ENCODE measurements at regions not wholly inside any gene's neighbourhood (a gene's known extent, or its start where the extent isn't known, plus 50 kb on each side); places are given as distances from the start of the nearest gene placed in this dataset.

DNA sequence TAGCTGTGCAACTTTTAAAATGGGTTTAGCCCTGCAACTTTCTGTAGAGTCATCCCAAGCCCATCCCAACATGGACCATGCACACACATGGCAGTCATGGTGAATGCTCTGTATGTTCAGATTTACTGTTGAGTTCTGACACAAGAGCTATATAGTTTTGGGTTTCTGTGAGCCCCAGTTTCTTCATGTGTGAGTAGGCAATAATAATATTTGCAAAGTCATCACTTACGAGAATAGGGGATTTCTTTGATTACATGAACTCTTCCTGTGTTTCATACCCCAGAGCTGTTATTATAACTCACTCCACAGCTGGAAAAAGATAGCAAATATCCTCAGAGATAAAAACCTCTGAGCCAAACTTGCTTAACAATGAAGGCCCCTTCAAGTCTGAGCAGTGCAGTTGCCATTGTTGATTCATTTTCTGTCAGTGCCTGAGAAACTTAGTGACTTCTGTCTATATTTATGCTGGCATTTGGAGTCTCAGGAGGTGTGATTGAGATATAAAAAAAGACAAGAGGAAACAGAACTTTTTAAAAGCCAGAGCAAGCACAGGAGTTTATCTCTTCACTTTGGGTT, 767.9 kb upstream of the API5 start:
- H3K4me3 ChIP-seq = no peak overlapping the region
- no peak for DNase-seq
- no peak overlapping the region for H3K27ac ChIP-seq
- TF ChIP-seq, protein P1, sequence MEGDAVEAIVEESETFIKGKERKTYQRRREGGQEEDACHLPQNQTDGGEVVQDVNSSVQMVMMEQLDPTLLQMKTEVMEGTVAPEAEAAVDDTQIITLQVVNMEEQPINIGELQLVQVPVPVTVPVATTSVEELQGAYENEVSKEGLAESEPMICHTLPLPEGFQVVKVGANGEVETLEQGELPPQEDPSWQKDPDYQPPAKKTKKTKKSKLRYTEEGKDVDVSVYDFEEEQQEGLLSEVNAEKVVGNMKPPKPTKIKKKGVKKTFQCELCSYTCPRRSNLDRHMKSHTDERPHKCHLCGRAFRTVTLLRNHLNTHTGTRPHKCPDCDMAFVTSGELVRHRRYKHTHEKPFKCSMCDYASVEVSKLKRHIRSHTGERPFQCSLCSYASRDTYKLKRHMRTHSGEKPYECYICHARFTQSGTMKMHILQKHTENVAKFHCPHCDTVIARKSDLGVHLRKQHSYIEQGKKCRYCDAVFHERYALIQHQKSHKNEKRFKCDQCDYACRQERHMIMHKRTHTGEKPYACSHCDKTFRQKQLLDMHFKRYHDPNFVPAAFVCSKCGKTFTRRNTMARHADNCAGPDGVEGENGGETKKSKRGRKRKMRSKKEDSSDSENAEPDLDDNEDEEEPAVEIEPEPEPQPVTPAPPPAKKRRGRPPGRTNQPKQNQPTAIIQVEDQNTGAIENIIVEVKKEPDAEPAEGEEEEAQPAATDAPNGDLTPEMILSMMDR (IDR thresholded peaks at IDR 0.05) = no peak
- no peak for TF ChIP-seq POLR2A (IDR thresholded peaks at IDR 0.05)
- H3K4me1 ChIP-seq = no peaks in the 10 kb centered on the region
- H3K27me3 ChIP-seq = no peaks in the 10 kb centered on the region
- 17 to 55% methylated on average over 1 of the region's 1 CpG for WGBS, 2 donors
- peaks cover 0 to 4% (median 0%) of the 10 kb centered on the region in 3 donors for H3K9me3 ChIP-seq
- H3K36me3 ChIP-seq = no peaks in the 10 kb centered on the region
- intact Hi-C loops (cut with DNase I) = no loop called here

DNA sequence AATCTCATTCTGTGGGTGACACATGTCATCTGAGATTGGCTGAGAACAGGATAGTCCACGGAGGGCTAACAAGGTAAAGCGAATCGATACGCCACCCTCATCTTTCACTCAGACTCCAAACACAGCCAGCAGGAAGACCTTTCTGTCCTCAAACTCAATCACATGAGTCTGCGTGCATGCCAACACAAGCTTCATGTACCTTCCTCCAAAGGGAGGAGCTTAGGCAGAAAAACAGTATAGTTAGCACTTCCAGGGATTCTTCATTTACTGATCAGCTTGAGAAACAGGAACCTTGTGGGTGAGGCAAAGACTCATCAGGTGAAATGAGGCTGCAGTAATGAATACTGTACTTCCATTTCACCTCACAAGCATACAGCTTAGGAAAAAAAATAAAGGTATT, 767.1 kb upstream of the API5 start:
- Histone ChIP-seq H3K4me1 (no peaks in the 10 kb centered on the region), H3K36me3 (no peaks in the 10 kb centered on the region), H3K9me3 (peaks cover 0 to 4% (median 0%) of the 10 kb centered on the region in 3 donors), H3K27me3 (no peaks in the 10 kb centered on the region), H3K27ac (no peak overlapping the region), H3K4me3 (no peak overlapping the region)
- WGBS, 2 donors = 65 to 66% methylated on average over 5 of the region's 5 CpGs
- intact Hi-C loops (cut with DNase I) = no loop called here
- TF ChIP-seq POLR2A (IDR thresholded peaks at IDR 0.05) = no peak
- TF ChIP-seq, protein P1 (IDR thresholded peaks at IDR 0.05) = no peak
- DNase-seq = no peak

DNA sequence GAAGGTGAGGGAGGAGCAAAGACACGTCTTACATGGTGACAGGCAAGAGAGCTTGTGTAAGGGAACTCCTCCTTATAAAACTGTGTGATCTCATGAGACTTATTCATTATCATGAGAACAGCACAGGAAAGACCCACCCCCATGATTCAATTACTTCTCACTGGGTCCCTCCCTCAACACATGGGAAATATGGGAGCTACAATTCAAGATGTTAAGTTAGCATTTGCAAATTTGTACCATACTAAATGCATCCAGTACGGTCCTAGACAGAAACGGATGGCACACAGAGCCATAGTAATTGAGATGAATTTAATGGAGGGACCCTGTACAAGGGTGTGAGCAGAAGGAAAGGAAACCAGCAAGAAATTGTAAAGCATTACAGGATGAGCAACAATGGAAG, 765.8 kb upstream of the API5 start:
- intact Hi-C loops (cut with DNase I) = no loop called here
- no peaks in the 10 kb centered on the region for H3K36me3 ChIP-seq
- DNase-seq = no peak
- H3K27ac ChIP-seq = no peak overlapping the region
- no peaks in the 10 kb centered on the region for H3K27me3 ChIP-seq
- 51 to 62% methylated on average over 3 of the region's 3 CpGs for WGBS, 2 donors
- H3K4me3 ChIP-seq = no peak overlapping the region
- TF ChIP-seq POLR2A (IDR thresholded peaks at IDR 0.05) = no peak
- TF ChIP-seq, protein P1 (IDR thresholded peaks at IDR 0.05) = no peak
- peaks cover 0 to 4% (median 0%) of the 10 kb centered on the region in 3 donors for H3K9me3 ChIP-seq
- H3K4me1 ChIP-seq = no peaks in the 10 kb centered on the region

DNA sequence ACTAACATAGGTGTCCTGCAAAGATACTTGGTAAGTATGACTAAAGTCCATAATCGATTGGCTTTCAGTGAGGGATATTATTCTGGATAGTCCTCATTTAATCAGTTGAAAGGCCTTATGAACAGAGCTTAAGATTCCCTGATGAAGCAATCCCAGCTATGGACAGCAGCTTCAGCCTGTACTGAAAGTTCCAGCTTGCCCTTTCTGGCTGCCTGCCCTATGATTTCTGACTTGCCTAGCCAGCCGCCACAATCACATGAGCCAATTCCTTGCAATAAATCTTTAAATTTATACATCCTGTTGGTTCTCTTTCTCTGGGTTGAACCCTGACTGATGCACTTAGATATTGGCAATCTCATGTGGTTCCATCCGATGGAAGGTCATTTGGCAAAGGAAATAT, 759.0 kb upstream of the API5 start:
- TF ChIP-seq POLR2A (IDR thresholded peaks at IDR 0.05) = no peak
- TF ChIP-seq, protein P1 (IDR thresholded peaks at IDR 0.05) = no peak
- intact Hi-C loops (cut with DNase I) = no loop called here
- no peaks in the 10 kb centered on the region for H3K9me3 ChIP-seq
- no peak for DNase-seq
- no peaks in the 10 kb centered on the region for H3K36me3 ChIP-seq
- no peak overlapping the region for H3K4me3 ChIP-seq
- WGBS, 2 donors = 70 to 72% methylated on average over 3 of the region's 3 CpGs
- no peaks in the 10 kb centered on the region for H3K27me3 ChIP-seq
- no peaks in the 10 kb centered on the region for H3K4me1 ChIP-seq
- H3K27ac ChIP-seq = no peak overlapping the region

DNA sequence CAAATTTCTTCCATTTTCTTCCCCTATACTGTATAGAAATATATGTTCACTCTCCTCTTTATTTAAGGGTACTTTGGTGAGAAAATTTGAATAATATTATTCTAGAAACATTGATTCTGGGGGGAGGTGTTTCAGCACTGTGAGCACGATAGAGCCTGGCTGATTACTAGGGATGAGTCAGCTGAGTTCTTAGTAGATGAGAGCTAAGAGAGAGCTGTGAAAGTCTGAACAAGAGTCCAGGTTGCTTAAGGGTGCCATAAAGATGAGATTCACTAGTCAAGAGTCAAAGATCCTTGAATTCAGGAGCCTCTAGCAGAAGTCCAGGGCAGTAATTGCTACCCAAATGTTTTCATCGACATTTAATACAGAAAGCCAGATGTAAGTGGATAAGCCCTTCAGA, 756.6 kb upstream of the API5 start:
- WGBS, 2 donors = 50 to 72% methylated on average over 2 of the region's 2 CpGs
- Histone ChIP-seq H3K4me1 (no peaks in the 10 kb centered on the region), H3K36me3 (no peaks in the 10 kb centered on the region), H3K9me3 (no peaks in the 10 kb centered on the region), H3K27ac (no peak overlapping the region), H3K4me3 (no peak overlapping the region), H3K27me3 (no peaks in the 10 kb centered on the region)
- DNase-seq = no peak
- no peak for TF ChIP-seq POLR2A (IDR thresholded peaks at IDR 0.05)
- TF ChIP-seq, protein P1 (IDR thresholded peaks at IDR 0.05) = no peak
- intact Hi-C loops (cut with DNase I) = no loop called here

Data from esophagus squamous epithelium (tissue), 5 donors.